ENCODE measurements at regions not wholly inside any gene's neighbourhood (a gene's known extent, or its start where the extent isn't known, plus 50 kb on each side); places are given as distances from the start of the nearest gene placed in this dataset.
A peak's percentile ranks its signal among the peaks of the same experiment; 100 is the strongest.

GRCh38 chr12:77406219-77406905 is 341.0 kb upstream of the E2F7 start:
- no peak for TF ChIP-seq CTCF (IDR thresholded peaks at IDR 0.05; ENCODE audit: low read depth, low read length)
- no peaks in the 10 kb centered on the region for H3K27me3 ChIP-seq
- H3K4me1 ChIP-seq (ENCODE audit: low read depth), result no peaks in the 10 kb centered on the region
- H3K36me3 ChIP-seq, result no peaks in the 10 kb centered on the region
- no peak overlapping the region for H3K4me3 ChIP-seq
- H3K27ac ChIP-seq, result no peak overlapping the region
- no peaks in the 10 kb centered on the region for H3K9me3 ChIP-seq (ENCODE audit: low read depth)
- DNase-seq (ENCODE audit: low read depth in 1 of 2, low spot score in 1 of 2), result no peak

- no peaks in the 10 kb centered on the region for H3K36me3 ChIP-seq
- no peaks in the 10 kb centered on the region for H3K27me3 ChIP-seq
- H3K9me3 ChIP-seq (ENCODE audit: low read depth), result no peaks in the 10 kb centered on the region
- H3K27ac ChIP-seq, result no peak overlapping the region
- H3K4me3 ChIP-seq, result no peak overlapping the region
- TF ChIP-seq CTCF (IDR thresholded peaks at IDR 0.05; ENCODE audit: low read depth, low read length), result no peak
- peak; percentile 5 to 56 for DNase-seq (ENCODE audit: low read depth in 1 of 2, low spot score in 1 of 2)
- H3K4me1 ChIP-seq (ENCODE audit: low read depth), result no peaks in the 10 kb centered on the region
Measured at GRCh38 chr12:77402716-77403115, 337.3 kb upstream of the E2F7 start.

- Histone ChIP-seq H3K36me3 (no peaks in the 10 kb centered on the region), H3K27ac (no peak overlapping the region), H3K27me3 (no peaks in the 10 kb centered on the region), H3K4me3 (no peak overlapping the region), H3K4me1 (ENCODE audit: low read depth) (no peaks in the 10 kb centered on the region), H3K9me3 (ENCODE audit: low read depth) (no peaks in the 10 kb centered on the region)
- DNase-seq (ENCODE audit: low read depth in 1 of 2, low spot score in 1 of 2), result no peak
- no peak for TF ChIP-seq CTCF (IDR thresholded peaks at IDR 0.05; ENCODE audit: low read depth, low read length)
Measured at GRCh38 chr12:77401770-77402081, 336.4 kb upstream of the E2F7 start.

GRCh38 chr12:77401064-77401769 is 335.8 kb upstream of the E2F7 start:
- Histone ChIP-seq H3K9me3 (ENCODE audit: low read depth) (no peaks in the 10 kb centered on the region), H3K4me1 (ENCODE audit: low read depth) (no peaks in the 10 kb centered on the region), H3K36me3 (no peaks in the 10 kb centered on the region), H3K27me3 (no peaks in the 10 kb centered on the region), H3K4me3 (no peak overlapping the region), H3K27ac (no peak overlapping the region)
- no peak for TF ChIP-seq CTCF (IDR thresholded peaks at IDR 0.05; ENCODE audit: low read depth, low read length)
- no peak for DNase-seq (ENCODE audit: low read depth in 1 of 2, low spot score in 1 of 2)

GRCh38 chr12:77392467-77393088 is 327.2 kb upstream of the E2F7 start:
- Histone ChIP-seq H3K36me3 (no peaks in the 10 kb centered on the region), H3K27ac (no peak overlapping the region), H3K4me3 (no peak overlapping the region), H3K27me3 (no peaks in the 10 kb centered on the region), H3K4me1 (ENCODE audit: low read depth) (no peaks in the 10 kb centered on the region), H3K9me3 (ENCODE audit: low read depth) (no peaks in the 10 kb centered on the region)
- no peak for DNase-seq (ENCODE audit: low read depth in 1 of 2, low spot score in 1 of 2)
- TF ChIP-seq CTCF (IDR thresholded peaks at IDR 0.05; ENCODE audit: low read depth, low read length), result no peak

Measured in cardiac muscle cell (in vitro differentiated cells and primary cell).